Astrocyte (in vitro differentiated cells and primary cell): ENCODE measurements at regions not wholly inside any gene's neighbourhood (a gene's known extent, or its start where the extent isn't known, plus 50 kb on each side); places are given as distances from the start of the nearest gene placed in this dataset.

Experiments used
- DNase-seq: peaks from one replicate; pipeline ENCODE4 v3.0.0-alpha.2; 2010; ENCODE audit warnings: low read depth
- FAIRE-seq: peaks from 2 replicates; lab custom pipeline; 2011; peaks lifted over from hg19 to GRCh38; lab: Jason Lieb, UNC
- H2AFZ ChIP-seq: 2 replicates; pipeline ENCODE4 v1.6.0; 2012; ENCODE audit warnings: low read depth, low read length, inconsistent platforms
- H3K27ac ChIP-seq: 2 replicates; pipeline ENCODE4 v1.5.1; 2011; ENCODE audit warnings: low read depth, low read length, inconsistent platforms
- H3K27me3 ChIP-seq: 2 replicates; pipeline ENCODE4 v1.6.0; 2011; ENCODE audit warnings: low read length, inconsistent platforms; ENCODE audit not compliant: insufficient read depth
- H3K36me3 ChIP-seq: 2 replicates; pipeline ENCODE4 v1.5.1; 2011; ENCODE audit warnings: low read length, inconsistent platforms; ENCODE audit not compliant: insufficient read depth
- H3K4me1 ChIP-seq: 2 replicates; pipeline ENCODE4 v1.5.1; 2011; ENCODE audit warnings: low read length, inconsistent platforms; ENCODE audit not compliant: insufficient read depth
- H3K4me2 ChIP-seq: 2 replicates; pipeline ENCODE4 v1.6.0; 2012; ENCODE audit warnings: low read length, inconsistent platforms
- H3K4me3 ChIP-seq: 2 replicates; pipeline ENCODE4 v1.5.1; 2011; ENCODE audit warnings: low read depth, mild to moderate bottlenecking, low read length, inconsistent platforms; ENCODE audit not compliant: insufficient read depth
- H3K79me2 ChIP-seq: 2 replicates; pipeline ENCODE4 v1.6.0; 2012; ENCODE audit warnings: mild to moderate bottlenecking, low read length, inconsistent platforms; ENCODE audit not compliant: insufficient read depth
- H3K9ac ChIP-seq: 2 replicates; pipeline ENCODE4 v1.6.0; 2012; ENCODE audit warnings: mild to moderate bottlenecking, low read length, inconsistent platforms
- H3K9me3 ChIP-seq: 2 replicates; pipeline ENCODE4 v1.5.1; 2012; ENCODE audit warnings: low read depth, mild to moderate bottlenecking, low read length, inconsistent platforms; ENCODE audit not compliant: insufficient read depth
- H4K20me1 ChIP-seq: 2 replicates; pipeline ENCODE4 v1.6.0; 2012; ENCODE audit warnings: low read length, inconsistent platforms; ENCODE audit not compliant: insufficient read depth
- H3K27ac Mint-ChIP-seq: one replicate; pipeline ENCODE4 v1.8.0; 2021; ENCODE audit warnings: mild to moderate bottlenecking, mixed read lengths; ENCODE audit not compliant: unreplicated experiment
- H3K27me3 Mint-ChIP-seq: one replicate; pipeline ENCODE4 v1.8.0; 2021; ENCODE audit warnings: low read depth, mixed read lengths; ENCODE audit not compliant: unreplicated experiment
- H3K36me3 Mint-ChIP-seq: one replicate; pipeline ENCODE4 v1.8.0; 2021; ENCODE audit warnings: low read depth, mixed read lengths; ENCODE audit not compliant: unreplicated experiment
- H3K4me1 Mint-ChIP-seq: one replicate; pipeline ENCODE4 v1.8.0; 2021; ENCODE audit warnings: low read depth, mixed read lengths; ENCODE audit not compliant: unreplicated experiment
- H3K4me3 Mint-ChIP-seq: one replicate; pipeline ENCODE4 v1.8.0; 2021; ENCODE audit warnings: mild to moderate bottlenecking, moderate library complexity, mixed read lengths; ENCODE audit not compliant: unreplicated experiment
- H3K9me3 Mint-ChIP-seq: one replicate; pipeline ENCODE4 v1.8.0; 2021; ENCODE audit warnings: mild to moderate bottlenecking, mixed read lengths; ENCODE audit not compliant: unreplicated experiment
- EZH2 ChIP-seq: IDR thresholded peaks from 2 replicates; pipeline ENCODE4 v1.6.1; 2012; ENCODE audit warnings: mild to moderate bottlenecking, low read length, inconsistent platforms; ENCODE audit not compliant: insufficient read depth
- TF ChIP-seq, protein P1 (sequence below): IDR thresholded peaks from 2 replicates; pipeline ENCODE4 v1.5.1; 2011; ENCODE audit warnings: low read depth, mild to moderate bottlenecking, inconsistent platforms, low read length, moderate library complexity; ENCODE audit not compliant: insufficient read depth

DNA sequence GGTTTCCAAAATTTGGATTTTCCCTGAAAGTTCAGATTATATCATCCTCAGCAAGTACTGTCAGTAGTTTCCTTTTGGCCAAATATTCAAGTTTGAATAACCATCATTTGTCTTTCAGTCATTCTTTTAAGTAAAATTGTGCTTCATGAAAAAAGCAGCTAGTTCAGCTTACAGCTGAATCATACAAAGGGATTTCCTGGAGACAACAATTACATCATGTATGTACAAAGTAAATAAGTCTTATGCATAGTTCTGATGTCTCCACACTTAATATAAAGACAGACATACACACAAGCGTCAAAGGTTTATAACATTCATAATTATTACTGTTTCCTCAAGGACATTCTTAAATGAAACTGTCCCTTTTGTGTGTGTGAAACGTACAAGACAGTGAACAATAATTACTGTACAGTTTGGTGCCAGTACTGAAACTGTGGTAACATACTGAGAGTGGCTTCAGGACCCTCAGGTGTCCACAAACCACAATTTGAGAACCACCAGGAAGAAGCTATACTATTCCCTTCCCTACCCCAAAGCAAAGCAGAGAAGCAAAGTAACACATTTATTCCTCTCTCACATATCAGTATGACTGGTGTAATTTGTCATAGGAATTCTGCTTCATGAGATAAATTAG, 746.6 kb downstream of the TAF11L14 start:
- Histone ChIP-seq H3K4me1 (no peaks in the 10 kb centered on the region), H3K9me3 (no peaks in the 10 kb centered on the region), H3K79me2 (no peaks in the 10 kb centered on the region), H4K20me1 (no peaks in the 10 kb centered on the region), H3K9ac (no peak overlapping the region), H3K27ac (no peak overlapping the region), H3K27me3 (no peaks in the 10 kb centered on the region), H3K36me3 (no peaks in the 10 kb centered on the region), H3K4me3 (no peak overlapping the region), H2AFZ (no peak overlapping the region), H3K4me2 (no peak overlapping the region)
- Mint-ChIP-seq H3K4me1 (no peaks in the 10 kb centered on the region), H3K27ac (no peak overlapping the region), H3K4me3 (no peak overlapping the region), H3K27me3 (no peaks in the 10 kb centered on the region), H3K36me3 (no peaks in the 10 kb centered on the region), H3K9me3 (no peaks in the 10 kb centered on the region)
- FAIRE-seq (no peak), DNase-seq (no peak)
- TF ChIP-seq, protein P1, sequence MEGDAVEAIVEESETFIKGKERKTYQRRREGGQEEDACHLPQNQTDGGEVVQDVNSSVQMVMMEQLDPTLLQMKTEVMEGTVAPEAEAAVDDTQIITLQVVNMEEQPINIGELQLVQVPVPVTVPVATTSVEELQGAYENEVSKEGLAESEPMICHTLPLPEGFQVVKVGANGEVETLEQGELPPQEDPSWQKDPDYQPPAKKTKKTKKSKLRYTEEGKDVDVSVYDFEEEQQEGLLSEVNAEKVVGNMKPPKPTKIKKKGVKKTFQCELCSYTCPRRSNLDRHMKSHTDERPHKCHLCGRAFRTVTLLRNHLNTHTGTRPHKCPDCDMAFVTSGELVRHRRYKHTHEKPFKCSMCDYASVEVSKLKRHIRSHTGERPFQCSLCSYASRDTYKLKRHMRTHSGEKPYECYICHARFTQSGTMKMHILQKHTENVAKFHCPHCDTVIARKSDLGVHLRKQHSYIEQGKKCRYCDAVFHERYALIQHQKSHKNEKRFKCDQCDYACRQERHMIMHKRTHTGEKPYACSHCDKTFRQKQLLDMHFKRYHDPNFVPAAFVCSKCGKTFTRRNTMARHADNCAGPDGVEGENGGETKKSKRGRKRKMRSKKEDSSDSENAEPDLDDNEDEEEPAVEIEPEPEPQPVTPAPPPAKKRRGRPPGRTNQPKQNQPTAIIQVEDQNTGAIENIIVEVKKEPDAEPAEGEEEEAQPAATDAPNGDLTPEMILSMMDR: no peak
- TF ChIP-seq EZH2: no peak

DNA sequence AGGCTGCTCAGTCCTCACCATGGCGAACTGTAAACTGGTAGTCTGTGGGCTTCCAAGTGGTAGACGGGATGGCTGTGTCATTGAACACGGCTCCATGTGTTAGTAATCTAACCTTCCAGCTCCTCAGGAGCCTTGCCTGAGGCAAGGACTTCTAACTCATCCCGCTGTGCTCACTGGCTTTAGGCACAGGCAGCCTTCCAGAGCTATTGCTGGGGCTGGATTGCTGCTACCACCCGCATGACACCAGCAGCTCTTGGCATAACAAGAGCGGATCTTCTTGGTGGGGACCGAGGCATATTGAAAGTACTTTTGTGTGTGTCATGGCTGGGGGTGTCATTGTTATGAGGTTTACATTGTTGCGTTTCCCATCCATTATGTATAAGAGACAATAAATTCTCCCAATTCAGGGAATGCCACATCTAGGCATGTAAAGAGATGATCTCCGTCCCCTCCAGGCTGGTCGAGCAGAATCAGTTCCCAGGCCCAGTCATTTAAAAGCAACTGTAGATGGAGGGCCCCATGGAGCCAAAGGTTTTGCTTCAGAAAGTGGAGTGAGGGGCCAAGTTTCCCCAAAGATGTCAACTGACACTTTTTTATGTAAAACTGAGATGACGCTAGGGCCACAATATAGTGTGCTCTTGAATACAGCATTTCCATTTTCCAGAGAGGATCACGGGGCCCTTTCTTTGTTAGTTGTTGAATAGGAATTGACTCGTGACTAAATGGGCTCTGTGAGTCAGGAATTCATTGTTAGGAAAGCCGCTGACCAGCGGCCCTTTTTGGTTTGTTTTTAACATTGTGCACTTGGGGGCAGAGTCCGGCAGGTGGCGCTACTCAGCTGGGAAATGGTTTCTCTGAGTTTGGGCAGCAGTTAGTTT, 759.5 kb downstream of the TAF11L14 start:
- no peak overlapping the region for H3K27ac ChIP-seq
- H3K4me1 Mint-ChIP-seq: no peaks in the 10 kb centered on the region
- H4K20me1 ChIP-seq: no peaks in the 10 kb centered on the region
- no peaks in the 10 kb centered on the region for H3K27me3 Mint-ChIP-seq
- no peaks in the 10 kb centered on the region for H3K27me3 ChIP-seq
- no peaks in the 10 kb centered on the region for H3K36me3 Mint-ChIP-seq
- no peak overlapping the region for H3K4me3 ChIP-seq
- no peaks in the 10 kb centered on the region for H3K36me3 ChIP-seq
- H2AFZ ChIP-seq: peak overlapping the region; percentile 60
- no peak for FAIRE-seq
- H3K79me2 ChIP-seq: no peaks in the 10 kb centered on the region
- no peak overlapping the region for H3K4me3 Mint-ChIP-seq
- peak; percentile 16 for DNase-seq
- H3K9me3 ChIP-seq: no peaks in the 10 kb centered on the region
- TF ChIP-seq, protein P1: peak; percentile 95
- TF ChIP-seq EZH2: no peak
- H3K27ac Mint-ChIP-seq: peak overlapping the region; percentile 20
- peak overlapping the region; percentile 44 for H3K9ac ChIP-seq
- H3K4me1 ChIP-seq: peaks cover 3% of the 10 kb centered on the region
- peak overlapping the region; percentile 68 for H3K4me2 ChIP-seq
- no peaks in the 10 kb centered on the region for H3K9me3 Mint-ChIP-seq

DNA sequence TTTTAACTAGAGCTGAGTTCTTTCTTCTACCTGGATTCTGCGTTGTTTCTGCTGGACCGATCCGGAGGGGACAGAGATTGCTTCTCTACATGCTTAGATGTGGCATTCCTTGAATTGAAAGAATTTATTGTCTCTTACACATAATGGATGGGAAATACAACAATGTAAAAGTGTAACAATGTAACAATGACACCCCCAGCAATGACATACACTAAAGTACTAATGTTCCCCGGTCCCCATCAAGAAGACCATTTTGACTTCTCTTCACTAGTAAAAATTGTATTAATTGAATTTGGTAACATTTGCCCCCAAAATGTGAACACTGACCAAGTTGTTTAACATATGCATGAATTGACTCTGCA, 760.2 kb downstream of the TAF11L14 start:
- H3K27ac ChIP-seq: no peak overlapping the region

More for the DNA sequence above, 760.2 kb downstream of the TAF11L14 start:
- Mint-ChIP-seq H3K4me3 (no peak overlapping the region), H3K27ac (no peak overlapping the region), H3K36me3 (no peaks in the 10 kb centered on the region), H3K9me3 (no peaks in the 10 kb centered on the region), H3K27me3 (no peaks in the 10 kb centered on the region), H3K4me1 (no peaks in the 10 kb centered on the region)
- Histone ChIP-seq H3K4me2 (no peak overlapping the region), H3K36me3 (no peaks in the 10 kb centered on the region), H2AFZ (no peak overlapping the region), H3K9ac (no peak overlapping the region), H3K79me2 (no peaks in the 10 kb centered on the region), H3K27me3 (no peaks in the 10 kb centered on the region), H4K20me1 (no peaks in the 10 kb centered on the region), H3K4me3 (no peak overlapping the region), H3K9me3 (no peaks in the 10 kb centered on the region), H3K4me1 (peaks cover 3% of the 10 kb centered on the region)
- TF ChIP-seq EZH2: no peak
- TF ChIP-seq, protein P1: no peak
- no peak for DNase-seq
- no peak for FAIRE-seq
